HL-60 (cell line): ENCODE measurements at regions not wholly inside any gene's neighbourhood (a gene's known extent, or its start where the extent isn't known, plus 50 kb on each side); places are given as distances from the start of the nearest gene placed in this dataset.

ENCODE experiments used
- GABPA ChIP-seq: IDR thresholded peaks from 2 replicates; pipeline ENCODE4 v1.6.1; 2012; ENCODE audit warnings: low read depth
- POLR2AphosphoS5 ChIP-seq: IDR thresholded peaks from 2 replicates; pipeline ENCODE4 v1.6.1; 2012; ENCODE audit warnings: low read depth
- TF ChIP-seq, protein P1 (sequence below): IDR thresholded peaks from one replicate; pipeline ENCODE4 v1.5.1; 2011; ENCODE audit warnings: low read length, control low read depth, inconsistent platforms; ENCODE audit not compliant: insufficient read depth

DNA sequence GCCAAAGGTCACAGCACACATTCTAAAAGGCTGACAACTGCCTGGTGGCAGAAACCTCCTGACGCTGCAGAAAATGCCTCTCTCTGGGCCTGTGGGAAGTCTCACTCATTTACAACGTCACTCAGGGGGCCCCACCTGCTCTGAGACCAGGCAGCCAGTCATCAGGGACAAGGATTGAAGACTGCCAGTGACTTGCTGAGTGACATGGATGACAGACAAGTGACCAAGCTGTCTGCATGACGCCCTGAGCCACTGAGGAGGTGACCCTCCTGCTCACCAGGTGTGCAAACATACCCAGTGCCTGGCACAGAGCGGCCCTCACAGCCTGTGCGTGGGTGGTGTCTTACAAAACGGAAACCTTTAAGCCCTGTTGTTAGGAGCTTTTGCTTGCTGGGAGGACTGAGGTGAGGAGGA lies 392.4 kb downstream of the TNS1 start:
- TF ChIP-seq POLR2AphosphoS5, result no peak
- TF ChIP-seq, protein P1, sequence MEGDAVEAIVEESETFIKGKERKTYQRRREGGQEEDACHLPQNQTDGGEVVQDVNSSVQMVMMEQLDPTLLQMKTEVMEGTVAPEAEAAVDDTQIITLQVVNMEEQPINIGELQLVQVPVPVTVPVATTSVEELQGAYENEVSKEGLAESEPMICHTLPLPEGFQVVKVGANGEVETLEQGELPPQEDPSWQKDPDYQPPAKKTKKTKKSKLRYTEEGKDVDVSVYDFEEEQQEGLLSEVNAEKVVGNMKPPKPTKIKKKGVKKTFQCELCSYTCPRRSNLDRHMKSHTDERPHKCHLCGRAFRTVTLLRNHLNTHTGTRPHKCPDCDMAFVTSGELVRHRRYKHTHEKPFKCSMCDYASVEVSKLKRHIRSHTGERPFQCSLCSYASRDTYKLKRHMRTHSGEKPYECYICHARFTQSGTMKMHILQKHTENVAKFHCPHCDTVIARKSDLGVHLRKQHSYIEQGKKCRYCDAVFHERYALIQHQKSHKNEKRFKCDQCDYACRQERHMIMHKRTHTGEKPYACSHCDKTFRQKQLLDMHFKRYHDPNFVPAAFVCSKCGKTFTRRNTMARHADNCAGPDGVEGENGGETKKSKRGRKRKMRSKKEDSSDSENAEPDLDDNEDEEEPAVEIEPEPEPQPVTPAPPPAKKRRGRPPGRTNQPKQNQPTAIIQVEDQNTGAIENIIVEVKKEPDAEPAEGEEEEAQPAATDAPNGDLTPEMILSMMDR, result no peak
- no peak for TF ChIP-seq GABPA
